Stimulated activated CD4-positive, alpha-beta T cell treated with anti-CD3 and anti-CD28 coated beads, TNF-alpha, amount 100 ng/mL, for 4 hours (primary cell): ENCODE measurements at regions not wholly inside any gene's neighbourhood (a gene's known extent, or its start where the extent isn't known, plus 50 kb on each side); places are given as distances from the start of the nearest gene placed in this dataset.

Experiments
- DNase-seq, 3 experiments: peaks; one replicate each; pipeline ENCODE4 v3.0.0-alpha.2; 2020; ENCODE audit warnings: low read depth in 3 of 3

GRCh38 chr12:32047357-32048212 is 59.1 kb upstream of the BICD1 start:
- no peak for DNase-seq

DNA sequence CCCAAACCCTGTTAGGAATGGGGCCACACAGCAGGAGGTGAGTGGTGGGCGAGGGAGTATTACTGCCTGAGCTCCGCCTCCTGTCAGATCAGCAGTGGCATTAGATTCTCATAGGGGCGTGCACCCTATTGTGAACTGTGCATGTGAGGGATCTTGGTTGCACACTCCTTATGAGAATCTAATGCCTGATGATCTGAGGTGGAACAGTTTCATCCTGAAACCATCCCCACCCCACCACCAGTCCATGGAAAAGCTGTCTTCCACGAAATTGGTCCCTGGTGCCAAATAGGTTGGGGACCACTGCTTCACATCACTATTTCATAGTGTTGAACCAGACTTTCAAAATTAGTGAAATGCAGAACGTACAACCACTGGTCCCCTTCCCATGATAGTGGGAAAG is 57.9 kb upstream of the BICD1 start:
- no peak for DNase-seq

DNA sequence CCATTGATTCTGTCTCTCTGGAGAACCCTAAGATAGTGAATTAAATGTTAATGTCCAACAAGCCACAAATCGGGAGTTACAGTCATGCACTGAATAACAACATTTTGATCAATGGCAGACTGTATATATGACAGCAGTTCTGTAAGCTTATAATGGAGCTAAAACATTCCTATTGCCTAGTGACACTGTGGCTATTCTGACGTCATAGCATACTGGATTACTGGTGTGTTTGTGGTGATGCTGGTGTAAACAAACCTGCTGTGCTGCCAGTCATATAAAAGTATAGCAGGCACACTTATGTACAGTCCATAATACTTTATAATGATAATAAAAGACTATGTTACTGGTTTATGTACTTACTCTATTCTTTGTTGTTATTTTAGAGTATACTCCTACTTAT is 56.7 kb upstream of the BICD1 start:
- no peak for DNase-seq

- no peak for DNase-seq
These were observed 55.0 kb upstream of the BICD1 start for GRCh38 chr12:32051511-32052211.

DNA sequence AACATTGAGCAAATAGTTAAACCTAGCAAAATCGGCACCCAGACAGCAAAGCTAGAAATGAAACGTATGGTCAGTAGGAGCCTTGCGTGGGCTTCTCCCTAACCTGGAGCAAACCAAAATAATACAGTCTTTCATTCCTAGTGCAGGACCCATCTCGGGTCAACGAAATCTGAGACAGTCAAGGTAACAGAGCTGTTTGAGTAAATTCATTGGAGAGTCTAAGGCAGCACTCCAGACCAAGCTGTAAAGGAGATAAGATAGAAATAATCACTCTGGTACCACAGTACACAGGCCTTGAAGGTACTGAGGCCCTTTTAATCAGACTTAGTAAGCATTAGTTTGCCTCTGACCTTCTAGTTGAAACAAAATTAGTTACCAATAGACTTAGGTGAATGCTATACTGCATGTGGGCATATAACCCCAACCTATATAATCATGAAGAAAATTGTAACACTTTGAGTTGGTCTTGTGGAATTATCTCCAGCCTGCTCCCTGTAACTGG is 54.4 kb upstream of the BICD1 start:
- no peak for DNase-seq

DNA sequence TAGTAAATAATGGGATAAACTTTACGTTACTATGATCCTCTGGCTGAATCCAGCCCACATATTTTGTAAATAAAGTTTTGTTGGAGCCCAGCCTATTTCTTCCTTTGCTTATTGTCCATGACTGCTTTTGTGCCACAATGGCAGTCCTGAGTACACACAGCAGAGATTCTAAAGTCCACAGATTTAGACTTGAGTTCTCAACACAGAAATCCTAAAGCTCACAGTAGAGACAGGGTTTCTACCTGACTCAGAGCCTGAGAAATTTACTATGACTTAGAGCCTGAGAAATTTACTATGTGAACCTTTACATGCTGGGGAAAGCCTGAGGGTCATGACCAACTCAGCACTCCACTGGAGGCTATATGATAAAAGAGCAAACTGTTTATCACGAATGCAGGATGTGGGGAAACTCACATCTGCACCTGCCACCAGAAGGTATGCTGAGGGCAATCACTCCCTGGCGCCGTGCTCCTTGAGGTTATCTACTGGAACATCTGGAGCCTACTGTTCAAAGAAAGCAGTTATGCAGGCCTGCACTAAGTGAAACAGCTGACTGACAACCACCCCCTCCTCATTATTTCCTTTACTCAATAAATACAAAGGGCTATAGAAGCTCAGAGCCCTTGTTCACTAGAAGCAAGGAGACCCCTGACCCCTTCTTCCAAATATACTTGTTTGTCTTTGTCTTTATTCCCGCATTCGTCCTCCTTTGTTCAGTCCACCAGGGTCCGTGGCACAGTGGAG is 52.6 kb upstream of the BICD1 start:
- DNase-seq = no peak
